ENCODE measurements at regions not wholly inside any gene's neighbourhood (a gene's known extent, or its start where the extent isn't known, plus 50 kb on each side); places are given as distances from the start of the nearest gene placed in this dataset.

- no peak overlapping the region for H3K4me3 ChIP-seq (ENCODE audit: low read depth, low read length)
- TF ChIP-seq MYC (IDR thresholded peaks at IDR 0.05; ENCODE audit: low read depth, low read length) (no peak), CTCF (IDR thresholded peaks at IDR 0.05; ENCODE audit: low read depth, low read length) (no peak), POLR2A (IDR thresholded peaks at IDR 0.05; ENCODE audit: extremely low read depth, insufficient read length) (no peak)
- no peak for DNase-seq (ENCODE audit: low read depth)
Observed at GRCh38 chr1:177746155-177746554, 223.7 kb downstream of the SEC16B start.

GRCh38 chr1:177744906-177745305 is 225.0 kb downstream of the SEC16B start:
- H3K4me3 ChIP-seq (ENCODE audit: low read depth, low read length) = no peak overlapping the region
- DNase-seq (ENCODE audit: low read depth) = no peak
- TF ChIP-seq CTCF (IDR thresholded peaks at IDR 0.05; ENCODE audit: low read depth, low read length) = no peak
- TF ChIP-seq MAX (IDR thresholded peaks at IDR 0.05; ENCODE audit: low read depth, low read length) = no peak
- no peak for TF ChIP-seq POLR2A (IDR thresholded peaks at IDR 0.05; ENCODE audit: extremely low read depth, insufficient read length)
- no peak for TF ChIP-seq MYC (IDR thresholded peaks at IDR 0.05; ENCODE audit: low read depth, low read length)

- DNase-seq (ENCODE audit: low read depth) = no peak
- TF ChIP-seq MAX (IDR thresholded peaks at IDR 0.05; ENCODE audit: low read depth, low read length) = no peak
- no peak for TF ChIP-seq MYC (IDR thresholded peaks at IDR 0.05; ENCODE audit: low read depth, low read length)
- no peak for TF ChIP-seq POLR2A (IDR thresholded peaks at IDR 0.05; ENCODE audit: extremely low read depth, insufficient read length)
- no peak for TF ChIP-seq CTCF (IDR thresholded peaks at IDR 0.05; ENCODE audit: low read depth, low read length)
- no peak overlapping the region for H3K4me3 ChIP-seq (ENCODE audit: low read depth, low read length)
Observed at GRCh38 chr1:177741476-177741875, 228.4 kb downstream of the SEC16B start.

- DNase-seq (ENCODE audit: low read depth) = no peak
- TF ChIP-seq MYC (IDR thresholded peaks at IDR 0.05; ENCODE audit: low read depth, low read length) (no peak), POLR2A (IDR thresholded peaks at IDR 0.05; ENCODE audit: extremely low read depth, insufficient read length) (no peak), MAX (IDR thresholded peaks at IDR 0.05; ENCODE audit: low read depth, low read length) (no peak), CTCF (IDR thresholded peaks at IDR 0.05; ENCODE audit: low read depth, low read length) (no peak)
Observed at GRCh38 chr1:177739780-177740179, 230.1 kb downstream of the SEC16B start.

GRCh38 chr1:177737456-177737855 is 232.4 kb downstream of the SEC16B start:
- no peak for DNase-seq (ENCODE audit: low read depth)
- TF ChIP-seq MAX (IDR thresholded peaks at IDR 0.05; ENCODE audit: low read depth, low read length) (no peak), MYC (IDR thresholded peaks at IDR 0.05; ENCODE audit: low read depth, low read length) (no peak), CTCF (IDR thresholded peaks at IDR 0.05; ENCODE audit: low read depth, low read length) (no peak), POLR2A (IDR thresholded peaks at IDR 0.05; ENCODE audit: extremely low read depth, insufficient read length) (no peak)
- no peak overlapping the region for H3K4me3 ChIP-seq (ENCODE audit: low read depth, low read length)

More at GRCh38 chr1:177739780-177740179, 230.1 kb downstream of the SEC16B start:
- no peak overlapping the region for H3K4me3 ChIP-seq (ENCODE audit: low read depth, low read length)

GRCh38 chr1:177732178-177732577 is 237.7 kb downstream of the SEC16B start:
- no peak for TF ChIP-seq MYC (IDR thresholded peaks at IDR 0.05; ENCODE audit: low read depth, low read length)
- TF ChIP-seq MAX (IDR thresholded peaks at IDR 0.05; ENCODE audit: low read depth, low read length) = no peak
- TF ChIP-seq POLR2A (IDR thresholded peaks at IDR 0.05; ENCODE audit: extremely low read depth, insufficient read length) = no peak
- no peak for TF ChIP-seq CTCF (IDR thresholded peaks at IDR 0.05; ENCODE audit: low read depth, low read length)
- no peak for DNase-seq (ENCODE audit: low read depth)
- H3K4me3 ChIP-seq (ENCODE audit: low read depth, low read length) = no peak overlapping the region
